Activated CD4-positive, alpha-beta T cell treated with anti-CD3 and anti-CD28 coated beads for 1 hour (primary cell): ENCODE measurements at regions not wholly inside any gene's neighbourhood (a gene's known extent, or its start where the extent isn't known, plus 50 kb on each side); places are given as distances from the start of the nearest gene placed in this dataset.
"Not testable (repeated sequence)": the region's sequence is repeated elsewhere in the genome, so short reads cannot be mapped to it uniquely, and the experiment has no call there.

Experiments
- DNase-seq: peaks from one replicate; pipeline ENCODE4 v3.0.0-alpha.2; 2020

- no peak for DNase-seq
Observed at GRCh38 chr2:41187376-41188122, 735.7 kb upstream of the SLC8A1 start.

GRCh38 chr2:41194230-41194629, 742.3 kb upstream of the SLC8A1 start:
- no peak for DNase-seq

GRCh38 chr2:41197781-41198180, 745.9 kb upstream of the SLC8A1 start:
- DNase-seq, result no peak

GRCh38 chr2:41199334-41199733, 747.4 kb upstream of the SLC8A1 start:
- DNase-seq, result no peak

GRCh38 chr2:41204315-41204714, 752.4 kb upstream of the SLC8A1 start:
- no peak for DNase-seq

GRCh38 chr2:41206004-41206403, 754.1 kb upstream of the SLC8A1 start:
- no peak for DNase-seq

- no peak for DNase-seq
Observed at GRCh38 chr2:41207578-41207977, 755.7 kb upstream of the SLC8A1 start.

- DNase-seq, result not testable (repeated sequence)
Observed at GRCh38 chr2:41210030-41210429, 758.1 kb upstream of the SLC8A1 start.

GRCh38 chr2:41216978-41217377, 765.1 kb upstream of the SLC8A1 start:
- DNase-seq, result no peak

- DNase-seq, result no peak
Observed at GRCh38 chr2:41222593-41222992, 770.7 kb upstream of the SLC8A1 start.

GRCh38 chr2:41234093-41234492, 782.2 kb upstream of the SLC8A1 start:
- DNase-seq, result no peak

GRCh38 chr2:41241325-41242000, 789.6 kb upstream of the SLC8A1 start:
- no peak for DNase-seq

GRCh38 chr2:41242001-41242331, 790.1 kb upstream of the SLC8A1 start:
- DNase-seq, result no peak

- no peak for DNase-seq
Observed at GRCh38 chr2:41267929-41268659, 779.7 kb upstream of the PKDCC start.

- no peak for DNase-seq
Observed at GRCh38 chr2:41283079-41283775, 764.6 kb upstream of the PKDCC start.

GRCh38 chr2:41293491-41293890, 754.3 kb upstream of the PKDCC start:
- DNase-seq, result no peak

GRCh38 chr2:41294331-41294730, 753.5 kb upstream of the PKDCC start:
- DNase-seq, result no peak

- DNase-seq, result no peak
Observed at GRCh38 chr2:41313082-41313481, 734.7 kb upstream of the PKDCC start.

- DNase-seq, result no peak
Observed at GRCh38 chr2:41314511-41315070, 733.2 kb upstream of the PKDCC start.

- DNase-seq, result no peak
Observed at GRCh38 chr2:41319437-41319836, 728.4 kb upstream of the PKDCC start.

- no peak for DNase-seq
Observed at GRCh38 chr2:41320491-41320890, 727.3 kb upstream of the PKDCC start.

GRCh38 chr2:41321351-41321750, 726.5 kb upstream of the PKDCC start:
- DNase-seq, result no peak

- DNase-seq, result no peak
Observed at GRCh38 chr2:41326851-41327250, 721.0 kb upstream of the PKDCC start.
